ENCODE measurements at regions not wholly inside any gene's neighbourhood (a gene's known extent, or its start where the extent isn't known, plus 50 kb on each side); places are given as distances from the start of the nearest gene placed in this dataset.

GRCh38 chr6:139521338-139521737 lies 146.9 kb upstream of the CITED2 start:
- no peak for TF ChIP-seq CTCF (conservative IDR thresholded peaks at IDR 0.05 in 1 of 2, IDR thresholded peaks at IDR 0.05 in 1 of 2; ENCODE audit: extremely low read depth in 1 of 2, insufficient read depth in 1 of 2, low read depth in 1 of 2, low read length in 2 of 2)
- TF ChIP-seq EZH2 (IDR thresholded peaks at IDR 0.05; ENCODE audit: borderline replicate concordance, low read length): no peak

Data from mammary epithelial cell (primary cell).